ENCODE measurements at regions not wholly inside any gene's neighbourhood (a gene's known extent, or its start where the extent isn't known, plus 50 kb on each side); places are given as distances from the start of the nearest gene placed in this dataset.

DNA sequence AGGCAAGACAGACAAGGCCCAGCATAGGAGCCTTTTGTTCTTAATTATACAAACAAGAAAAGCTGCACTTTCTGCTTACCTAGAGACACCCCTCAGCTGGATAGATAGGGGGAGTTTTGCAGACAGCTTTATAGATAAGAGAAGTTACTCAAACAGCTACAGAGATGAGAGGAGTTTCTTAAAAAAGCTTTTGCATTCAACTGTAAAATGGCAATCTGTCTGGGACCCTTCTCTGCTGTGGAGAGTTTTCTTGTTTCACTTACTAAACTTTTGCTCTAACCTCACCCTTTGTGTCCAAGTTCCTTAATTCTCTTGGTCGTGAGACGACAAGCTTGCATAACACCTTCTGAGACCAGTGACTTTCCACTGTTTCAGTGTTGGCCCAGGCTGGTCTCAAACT is 103.8 kb upstream of the CHORDC1 start:
- TF ChIP-seq CTCF (conservative IDR thresholded peaks at IDR 0.05; ENCODE audit: low read depth, low read length), result no peak
- no peak for TF ChIP-seq EZH2phosphoT487 (IDR thresholded peaks at IDR 0.05; ENCODE audit: borderline replicate concordance, low read length)
- no peak for TF ChIP-seq EZH2 (IDR thresholded peaks at IDR 0.05; ENCODE audit: low read length, unreplicated experiment)
